H1 (cell line): ENCODE measurements at regions not wholly inside any gene's neighbourhood (a gene's known extent, or its start where the extent isn't known, plus 50 kb on each side); places are given as distances from the start of the nearest gene placed in this dataset.

Source experiments
- CTCF ChIA-PET: fragments of 300-600 bp; sonication (Branson Sonifier 250); formaldehyde crosslinking; loops from one replicate; lab custom pipeline; 2021; ENCODE audit not compliant: partially characterized antibody; lab: Charles Lee
- POLR2A ChIA-PET: fragments of 300-600 bp; sonication (Branson Sonifier 250); formaldehyde crosslinking; loops from one replicate; lab custom pipeline; 2021; ENCODE audit warnings: inconsistent platforms; ENCODE audit not compliant: partially characterized antibody; lab: Charles Lee
- DNase-seq, 2 experiments: peaks; one replicate each; pipeline versions ENCODE4 v3.0.0 to v3.0.0-alpha.2; 2010 to 2022; ENCODE audit warnings: low spot score in 2 of 2, low read depth in 1 of 2, mixed read lengths in 1 of 2
- FAIRE-seq: peaks from 2 replicates; lab custom pipeline; 2011; peaks lifted over from hg19 to GRCh38; lab: Jason Lieb, UNC
- H2AFZ ChIP-seq: 2 replicates; pipeline ENCODE4 v1.8.1; 2012; ENCODE audit warnings: low read length, inconsistent platforms
- H2AK5ac ChIP-seq: 2 replicates; pipeline ENCODE4 v1.6.1; 2013; ENCODE audit warnings: low read depth, low read length
- H2BK120ac ChIP-seq: replicated peaks from 2 replicates; pipeline ENCODE3; 2013; ENCODE audit warnings: low read depth, low read length, inconsistent platforms
- H2BK12ac ChIP-seq: 2 replicates; pipeline ENCODE4 v1.6.1; 2013; ENCODE audit warnings: low read depth, low read length
- H2BK15ac ChIP-seq: 2 replicates; pipeline ENCODE4 v1.6.1; 2013; ENCODE audit warnings: low read length
- H2BK20ac ChIP-seq: 2 replicates; pipeline ENCODE4 v1.6.1; 2013; ENCODE audit warnings: low read length
- H2BK5ac ChIP-seq: 2 replicates; pipeline ENCODE4 v1.6.1; 2013; ENCODE audit warnings: low read depth, low read length
- H3K14ac ChIP-seq: 2 replicates; pipeline ENCODE4 v1.6.1; 2013; ENCODE audit warnings: inconsistent platforms; ENCODE audit not compliant: insufficient read length
- H3K18ac ChIP-seq: 2 replicates; pipeline ENCODE4 v1.6.1; 2013; ENCODE audit warnings: low read length; ENCODE audit errors: extremely low read depth
- H3K23ac ChIP-seq: 2 replicates; pipeline ENCODE4 v1.6.1; 2013; ENCODE audit warnings: inconsistent platforms; ENCODE audit not compliant: insufficient read length
- H3K23me2 ChIP-seq: 2 replicates; pipeline ENCODE4 v1.6.1; 2013; ENCODE audit warnings: low read depth, low read length
- H3K27ac ChIP-seq: 2 replicates; pipeline ENCODE4 v1.6.1; 2011; ENCODE audit warnings: low read depth, low read length, inconsistent platforms
- H3K27me3 ChIP-seq, 4 experiments: replicated peaks in 1 of 4; 1 replicate in 1 of 4; 2 replicates in 3 of 4; pipeline versions ENCODE4 v1.6.1 to v1.8.1; 2011 to 2013; ENCODE audit warnings: low read length in 3 of 4, mild to moderate bottlenecking in 3 of 4, inconsistent platforms in 2 of 4, mixed read lengths in 2 of 4, moderate library complexity in 1 of 4; ENCODE audit not compliant: control insufficient read depth in 3 of 4, insufficient read depth in 3 of 4; ENCODE audit errors: extremely low read depth in 1 of 4
- H3K36me3 ChIP-seq, 4 experiments: 2 replicates each; pipeline versions ENCODE4 v1.6.1 to v1.8.1; 2011 to 2013; ENCODE audit warnings: mild to moderate bottlenecking in 4 of 4, low read length in 3 of 4, moderate library complexity in 2 of 4, control low read depth in 1 of 4, inconsistent platforms in 1 of 4; ENCODE audit not compliant: insufficient read depth in 4 of 4, control insufficient read depth in 2 of 4
- H3K4ac ChIP-seq: replicated peaks from 2 replicates; pipeline ENCODE3; 2013; ENCODE audit warnings: low read length, low read depth, mixed read lengths, inconsistent platforms; ENCODE audit not compliant: insufficient read length
- H3K4me1 ChIP-seq, 4 experiments: replicated peaks in 1 of 4; 1 replicate in 1 of 4; 2 replicates in 3 of 4; pipeline versions ENCODE4 v1.6.1 to v1.8.1; 2011 to 2013; ENCODE audit warnings: low read length in 3 of 4, inconsistent platforms in 2 of 4, mixed read lengths in 1 of 4; ENCODE audit not compliant: insufficient read depth in 4 of 4, control insufficient read depth in 3 of 4
- H3K4me2 ChIP-seq, 2 experiments: 2 replicates each; pipeline versions ENCODE4 v1.6.1 to v1.8.1; 2011 to 2013; ENCODE audit warnings: low read depth in 2 of 2, low read length in 2 of 2, control low read depth in 1 of 2, inconsistent platforms in 1 of 2, mild to moderate bottlenecking in 1 of 2; ENCODE audit not compliant: insufficient read depth in 1 of 2
- H3K4me3 ChIP-seq, 4 experiments: fragments of 200-600, 300-600 bp in 1 of 4; sonication (generic), shearing (Covaris generic), sonication (Bioruptor Twin) in 1 of 4; 2 replicates each; pipeline versions ENCODE4 v1.5.1 to v1.8.1; 2011 to 2016; ENCODE audit warnings: low read length in 4 of 4, low read depth in 3 of 4, control low read depth in 2 of 4, inconsistent platforms in 2 of 4, mild to moderate bottlenecking in 2 of 4, mixed read lengths in 1 of 4, moderate library complexity in 1 of 4; ENCODE audit not compliant: insufficient read depth in 2 of 4; ENCODE audit errors: extremely low read depth in 1 of 4
- H3K56ac ChIP-seq: replicated peaks from 2 replicates; pipeline ENCODE3; 2013; ENCODE audit warnings: low read depth, mild to moderate bottlenecking, mixed read lengths, low read length, inconsistent platforms; ENCODE audit not compliant: insufficient read length
- H3K79me1 ChIP-seq: 2 replicates; pipeline ENCODE4 v1.6.1; 2013; ENCODE audit warnings: low read depth, low read length, control low read depth
- H3K79me2 ChIP-seq, 2 experiments: 2 replicates each; pipeline versions ENCODE4 v1.6.1 to v1.8.1; 2012 to 2013; ENCODE audit warnings: low read length in 2 of 2, mild to moderate bottlenecking in 2 of 2, inconsistent platforms in 1 of 2; ENCODE audit not compliant: insufficient read depth in 2 of 2, control insufficient read depth in 1 of 2
- H3K9ac ChIP-seq, 4 experiments: replicated peaks in 1 of 4; 1 replicate in 1 of 4; 2 replicates in 3 of 4; pipeline versions ENCODE4 v1.6.1 to v1.8.1; 2011 to 2013; ENCODE audit warnings: low read depth in 3 of 4, low read length in 3 of 4, control low read depth in 2 of 4, mild to moderate bottlenecking in 2 of 4, moderate library complexity in 2 of 4, inconsistent platforms in 1 of 4; ENCODE audit errors: extremely low read depth in 1 of 4
- H3K9me3 ChIP-seq, 2 experiments: 2 replicates each; pipeline versions ENCODE4 v1.6.1 to v1.8.1; 2012 to 2013; ENCODE audit warnings: mild to moderate bottlenecking in 2 of 2, moderate library complexity in 2 of 2, control low read depth in 1 of 2, inconsistent platforms in 1 of 2, low read depth in 1 of 2, low read length in 1 of 2, mixed read lengths in 1 of 2; ENCODE audit not compliant: insufficient read depth in 2 of 2
- H4K20me1 ChIP-seq, 2 experiments: replicated peaks in 1 of 2; 2 replicates each; pipeline versions ENCODE3 to v1.8.1; 2011 to 2013; ENCODE audit warnings: inconsistent platforms in 2 of 2, low read length in 2 of 2, mild to moderate bottlenecking in 1 of 2; ENCODE audit not compliant: insufficient read depth in 2 of 2, control insufficient read depth in 1 of 2
- H4K5ac ChIP-seq: 2 replicates; pipeline ENCODE4 v1.6.1; 2013; ENCODE audit warnings: low read length, low read depth, mixed read lengths, inconsistent platforms; ENCODE audit not compliant: insufficient read length
- H4K8ac ChIP-seq: 2 replicates; pipeline ENCODE4 v1.8.0; 2013; ENCODE audit warnings: mild to moderate bottlenecking, moderate library complexity, low read length, inconsistent platforms; ENCODE audit not compliant: insufficient read depth; ENCODE audit errors: extremely low read depth
- H4K91ac ChIP-seq: replicated peaks from 2 replicates; pipeline ENCODE3; 2013; ENCODE audit warnings: low read length, mixed read lengths, inconsistent platforms; ENCODE audit not compliant: insufficient read length
- CHD1 ChIP-seq: IDR thresholded peaks from 2 replicates; pipeline ENCODE4 v1.6.1; 2012; ENCODE audit warnings: low read depth, low read length, improper control_type of control experiment
- EZH2 ChIP-seq: fragments of 200-600 bp; sonication (generic); IDR thresholded peaks from 2 replicates; pipeline ENCODE4 v1.7.1; 2012; ENCODE audit warnings: low read depth, mild to moderate bottlenecking, moderate library complexity, low read length, inconsistent platforms; ENCODE audit not compliant: severe bottlenecking
- GTF2F1 ChIP-seq: IDR thresholded peaks from 2 replicates; pipeline ENCODE4 v1.6.1; 2012; ENCODE audit warnings: low read depth, low read length, improper control_type of control experiment, borderline replicate concordance
- HDAC6 ChIP-seq: IDR thresholded peaks from one replicate; pipeline ENCODE4 v1.7.1; 2012; ENCODE audit warnings: low read depth, mild to moderate bottlenecking, inconsistent platforms, low read length, moderate library complexity
- KDM1A ChIP-seq: fragments of 200-600, 300-600 bp; sonication (generic); IDR thresholded peaks from 2 replicates; pipeline ENCODE4 v1.7.1; 2016; ENCODE audit warnings: mild to moderate bottlenecking, low read length, borderline replicate concordance
- KDM4A ChIP-seq: IDR thresholded peaks from one replicate; pipeline ENCODE4 v1.7.1; 2012; ENCODE audit warnings: low read depth, mild to moderate bottlenecking, moderate library complexity, low read length, inconsistent platforms; ENCODE audit not compliant: severe bottlenecking
- MAX ChIP-seq: IDR thresholded peaks from 2 replicates; pipeline ENCODE4 v1.6.1; 2012; ENCODE audit warnings: inconsistent platforms
- RFX5 ChIP-seq: IDR thresholded peaks from 2 replicates; pipeline ENCODE4 v1.6.1; 2011; ENCODE audit warnings: low read depth, low read length, improper control_type of control experiment, borderline replicate concordance
- SIRT6 ChIP-seq: IDR thresholded peaks from one replicate; pipeline ENCODE4 v1.7.1; 2012; ENCODE audit warnings: low read length, inconsistent platforms
- SP4 ChIP-seq: IDR thresholded peaks from 2 replicates; pipeline ENCODE4 v1.6.1; 2012; ENCODE audit warnings: low read length, inconsistent platforms
- TAF1 ChIP-seq: IDR thresholded peaks from 2 replicates; pipeline ENCODE4 v1.6.1; 2011; ENCODE audit warnings: mild to moderate bottlenecking, low read depth, low read length
- WGBS, 2 experiments: shearing (Covaris generic) in 1 of 2; methylation state at CpG; one replicate each; pipeline versions ENCODE4 v1.1.6 to v1.1.7; 2013 to 2015; ENCODE audit warnings: low lambda C conversion rate in 2 of 2, mixed read lengths in 2 of 2, inconsistent platforms in 1 of 2, low coverage in 1 of 2, missing lambda C conversion rate in 1 of 2; ENCODE audit not compliant: insufficient replicate concordance in 2 of 2, insufficient coverage in 1 of 2, insufficient read length in 1 of 2; ENCODE audit errors: extremely low coverage in 1 of 2, missing lambda C conversion rate in 1 of 2; 5-methylcytosine and 5-hydroxymethylcytosine counted together
- TF ChIP-seq, protein P1 (sequence below): IDR thresholded peaks from 2 replicates; pipeline ENCODE4 v1.6.1; 2011; ENCODE audit warnings: low read depth, mild to moderate bottlenecking, low read length; ENCODE audit not compliant: insufficient read depth

GRCh38 chr9:135243201-135244190 is 156.0 kb downstream of the OLFM1 start:
- H4K91ac ChIP-seq = peak overlapping the region; percentile 23
- no peak overlapping the region for H3K14ac ChIP-seq
- no peak overlapping the region for H3K4me2 ChIP-seq
- H2BK12ac ChIP-seq = peak overlapping the region; percentile 29; the same call in 1 of the 2 replicates
- no peaks in the 10 kb centered on the region for H3K36me3 ChIP-seq
- H4K5ac ChIP-seq = no peak overlapping the region
- H2BK15ac ChIP-seq = no peak overlapping the region
- H3K23me2 ChIP-seq = no peaks in the 10 kb centered on the region
- H4K8ac ChIP-seq = no peak overlapping the region
- no peak overlapping the region for H3K23ac ChIP-seq
- no peaks in the 10 kb centered on the region; a peak in 3 of 7 replicates for H3K4me1 ChIP-seq
- TF ChIP-seq, protein P1, sequence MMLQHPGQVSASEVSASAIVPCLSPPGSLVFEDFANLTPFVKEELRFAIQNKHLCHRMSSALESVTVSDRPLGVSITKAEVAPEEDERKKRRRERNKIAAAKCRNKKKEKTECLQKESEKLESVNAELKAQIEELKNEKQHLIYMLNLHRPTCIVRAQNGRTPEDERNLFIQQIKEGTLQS = no peak
- TF ChIP-seq KDM1A (no peak), RFX5 (no peak), MAX (no peak), EZH2 (no peak), CHD1 (no peak), TAF1 (no peak), HDAC6 (no peak), KDM4A (no peak), SP4 (no peak), GTF2F1 (no peak), SIRT6 (no peak)
- no peak overlapping the region for H3K18ac ChIP-seq
- H3K4me3 ChIP-seq = no peak overlapping the region
- H3K9ac ChIP-seq = no peak overlapping the region
- no peak overlapping the region for H2AK5ac ChIP-seq
- WGBS, 2 experiments = 89% methylated on average over 30 of the region's 31 CpGs; no CpG with 5 or more reads in 1 of the 2 experiments
- no peaks in the 10 kb centered on the region for H3K27me3 ChIP-seq
- no peak for FAIRE-seq
- H3K79me2 ChIP-seq = no peaks in the 10 kb centered on the region
- no peaks in the 10 kb centered on the region for H3K79me1 ChIP-seq
- no peaks in the 10 kb centered on the region for H4K20me1 ChIP-seq
- no peak overlapping the region for H3K4ac ChIP-seq
- DNase-seq = no peak
- H3K27ac ChIP-seq = no peak overlapping the region
- no peak overlapping the region for H3K56ac ChIP-seq
- ChIA-PET POLR2A (no interaction called here), CTCF (interaction anchor here (1.0 to 2.7 kb wide), 12 partner anchors 9 to 168 kb away, joined by 3 to 18 read pairs (median 4); no protein-coding TSS in a partner anchor)
- no peak overlapping the region for H2BK120ac ChIP-seq
- no peak overlapping the region for H2BK5ac ChIP-seq
- H2AFZ ChIP-seq = no peak overlapping the region
- H3K9me3 ChIP-seq = no peaks in the 10 kb centered on the region
- H2BK20ac ChIP-seq = no peak overlapping the region
